SJSA1 (cell line): ENCODE measurements at regions not wholly inside any gene's neighbourhood (a gene's known extent, or its start where the extent isn't known, plus 50 kb on each side); places are given as distances from the start of the nearest gene placed in this dataset.
A peak's percentile ranks its signal among the peaks of the same experiment; 100 is the strongest.

Source experiments
- DNase-seq, 2 experiments: peaks; one replicate each; pipeline ENCODE4 v3.0.0-alpha.2; 2015 to 2020; ENCODE audit warnings: low spot score in 2 of 2, low read depth in 1 of 2
- H3K27ac ChIP-seq: fragments of 250-450 bp; sonication (Bioruptor Pico); 2 replicates; pipeline ENCODE4 v1.5.1; 2020; ENCODE audit warnings: mild to moderate bottlenecking, moderate library complexity
- H3K27me3 ChIP-seq: fragments of 250-450 bp; sonication (Bioruptor Pico); replicated peaks from 2 replicates; pipeline ENCODE4 v1.5.1; 2020; ENCODE audit warnings: mild to moderate bottlenecking, moderate library complexity
- H3K36me3 ChIP-seq: fragments of 250-450 bp; sonication (Bioruptor Pico); 2 replicates; pipeline ENCODE4 v1.5.1; 2020; ENCODE audit warnings: mild to moderate bottlenecking
- H3K4me1 ChIP-seq: fragments of 250-450 bp; sonication (Bioruptor Pico); replicated peaks from 2 replicates; pipeline ENCODE4 v1.6.1; 2021; ENCODE audit warnings: mild to moderate bottlenecking
- H3K4me3 ChIP-seq: fragments of 250-450 bp; sonication (Bioruptor Pico); 2 replicates; pipeline ENCODE4 v1.5.1; 2020; ENCODE audit warnings: mild to moderate bottlenecking
- H3K9me3 ChIP-seq: fragments of 250-450 bp; sonication (Bioruptor Pico); replicated peaks from 2 replicates; pipeline ENCODE4 v1.5.1; 2020; ENCODE audit warnings: mild to moderate bottlenecking

DNA sequence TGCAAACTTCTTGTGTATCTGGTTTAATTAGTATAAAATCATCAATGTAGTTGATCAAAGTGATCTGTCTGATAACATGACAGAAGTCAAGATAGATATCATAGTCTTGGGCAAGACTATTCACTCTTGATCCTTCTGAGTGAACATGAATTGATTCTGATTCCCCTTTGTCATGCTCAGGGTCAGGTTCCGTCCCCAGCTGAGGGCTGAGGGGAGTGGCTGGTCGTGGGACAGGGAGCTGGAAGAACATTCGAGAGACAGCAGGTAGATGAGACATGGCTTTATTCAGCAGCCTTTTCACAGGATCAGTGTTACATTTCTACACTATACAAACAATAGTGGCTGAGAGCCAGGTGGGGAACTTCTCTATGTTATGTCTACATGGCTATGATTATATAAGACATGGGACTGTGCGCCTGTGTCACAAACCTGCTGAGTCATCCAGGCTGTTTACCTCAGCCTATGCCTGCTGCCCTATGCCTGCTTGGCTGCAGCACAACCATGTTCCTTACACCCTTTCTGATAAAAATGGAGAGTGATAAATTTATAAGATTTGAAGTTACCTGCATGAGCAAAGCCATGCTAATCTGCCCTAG is 586.9 kb upstream of the NR3C2 start:
- H3K27ac ChIP-seq = no peak overlapping the region
- H3K9me3 ChIP-seq = no peaks in the 10 kb centered on the region
- no peak overlapping the region for H3K4me3 ChIP-seq
- no peaks in the 10 kb centered on the region for H3K36me3 ChIP-seq
- no peaks in the 10 kb centered on the region; the same call in 1 of the 2 replicates for H3K4me1 ChIP-seq
- DNase-seq = peak in 1 of 2 experiments; percentile 27
- no peaks in the 10 kb centered on the region for H3K27me3 ChIP-seq

DNA sequence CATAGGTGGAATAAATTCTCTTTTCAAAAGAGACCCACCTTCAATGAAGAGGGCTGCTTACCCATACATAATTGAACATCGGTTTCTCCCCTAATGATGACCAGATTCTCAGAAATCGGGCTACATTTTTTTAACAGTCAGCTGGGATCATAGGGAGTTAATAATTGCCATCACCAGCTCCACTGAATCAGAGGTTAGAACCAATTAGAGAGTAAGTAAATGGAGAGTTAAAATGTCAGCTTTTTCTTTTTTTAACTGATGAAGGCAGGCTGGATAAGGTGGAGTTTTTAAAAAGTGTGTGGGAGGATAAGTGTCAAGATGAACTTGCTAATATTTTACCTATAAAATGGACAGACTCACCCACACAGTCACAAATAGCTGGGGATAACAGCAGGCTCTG is 584.5 kb upstream of the NR3C2 start:
- no peaks in the 10 kb centered on the region for H3K9me3 ChIP-seq
- H3K36me3 ChIP-seq = no peaks in the 10 kb centered on the region
- DNase-seq = no peak
- no peak overlapping the region for H3K27ac ChIP-seq
- H3K4me1 ChIP-seq = no peaks in the 10 kb centered on the region; the same call in 1 of the 2 replicates
- H3K4me3 ChIP-seq = no peak overlapping the region
- no peaks in the 10 kb centered on the region for H3K27me3 ChIP-seq

DNA sequence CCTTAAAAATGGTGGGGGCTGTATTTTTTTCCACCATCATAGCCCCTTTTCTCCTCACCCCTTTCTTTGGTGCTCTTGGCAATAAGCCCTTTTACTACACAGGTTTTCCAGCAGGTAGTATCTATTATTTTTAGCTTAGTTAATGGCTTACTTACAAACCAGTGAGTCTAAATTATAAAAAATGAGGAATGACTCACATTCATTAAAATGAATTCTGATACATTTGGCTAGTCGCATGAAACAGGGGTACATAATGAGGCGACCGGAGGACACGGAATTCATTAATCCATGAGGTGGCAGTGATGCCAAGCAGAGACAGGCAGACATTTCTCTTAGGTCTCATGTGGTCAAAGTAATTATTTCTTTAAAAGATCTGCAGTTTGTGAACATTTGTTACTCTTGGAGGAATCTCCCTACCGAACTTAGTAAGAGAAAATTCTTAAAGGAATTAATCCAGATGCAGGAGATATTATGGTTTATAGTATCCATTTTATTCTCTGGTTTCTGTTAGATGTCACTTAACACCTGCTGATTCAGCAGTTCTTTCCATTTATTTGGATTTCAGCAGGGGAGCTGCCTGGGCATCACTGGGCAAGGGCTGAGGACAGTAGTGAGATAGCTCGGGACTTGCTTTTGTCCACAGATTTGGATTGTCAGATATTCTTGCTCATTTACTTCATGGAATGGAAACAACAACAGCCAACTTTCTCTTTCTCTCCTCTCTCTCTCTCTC is 575.0 kb upstream of the NR3C2 start:
- Histone ChIP-seq H3K36me3 (no peaks in the 10 kb centered on the region), H3K27me3 (no peaks in the 10 kb centered on the region), H3K9me3 (no peaks in the 10 kb centered on the region), H3K4me1 (no peaks in the 10 kb centered on the region), H3K27ac (no peak overlapping the region), H3K4me3 (no peak overlapping the region)
- DNase-seq = no peak

DNA sequence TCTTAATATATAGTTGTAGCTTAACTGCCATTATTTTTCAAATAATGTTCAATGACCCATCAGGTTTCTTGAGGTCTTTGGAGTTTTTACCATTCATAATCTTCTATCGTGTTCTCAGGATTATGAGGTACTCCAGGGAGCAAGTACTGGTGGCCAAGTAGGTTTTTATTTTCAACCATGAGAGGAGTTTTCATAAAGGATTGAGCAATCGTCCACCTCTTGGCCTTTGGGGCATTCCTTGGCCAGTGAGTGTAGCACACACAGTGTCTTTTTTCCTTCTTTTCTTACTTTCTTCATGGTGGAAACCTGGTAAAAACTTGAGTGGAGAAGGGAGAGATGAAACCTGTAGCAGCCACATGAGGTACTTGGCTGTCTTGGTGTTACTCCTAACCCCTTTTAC is 567.0 kb upstream of the NR3C2 start:
- no peak overlapping the region for H3K27ac ChIP-seq
- no peak for DNase-seq
- H3K36me3 ChIP-seq = no peaks in the 10 kb centered on the region
- no peak overlapping the region for H3K4me3 ChIP-seq
- no peaks in the 10 kb centered on the region for H3K9me3 ChIP-seq
- no peaks in the 10 kb centered on the region for H3K27me3 ChIP-seq
- H3K4me1 ChIP-seq = no peaks in the 10 kb centered on the region

DNA sequence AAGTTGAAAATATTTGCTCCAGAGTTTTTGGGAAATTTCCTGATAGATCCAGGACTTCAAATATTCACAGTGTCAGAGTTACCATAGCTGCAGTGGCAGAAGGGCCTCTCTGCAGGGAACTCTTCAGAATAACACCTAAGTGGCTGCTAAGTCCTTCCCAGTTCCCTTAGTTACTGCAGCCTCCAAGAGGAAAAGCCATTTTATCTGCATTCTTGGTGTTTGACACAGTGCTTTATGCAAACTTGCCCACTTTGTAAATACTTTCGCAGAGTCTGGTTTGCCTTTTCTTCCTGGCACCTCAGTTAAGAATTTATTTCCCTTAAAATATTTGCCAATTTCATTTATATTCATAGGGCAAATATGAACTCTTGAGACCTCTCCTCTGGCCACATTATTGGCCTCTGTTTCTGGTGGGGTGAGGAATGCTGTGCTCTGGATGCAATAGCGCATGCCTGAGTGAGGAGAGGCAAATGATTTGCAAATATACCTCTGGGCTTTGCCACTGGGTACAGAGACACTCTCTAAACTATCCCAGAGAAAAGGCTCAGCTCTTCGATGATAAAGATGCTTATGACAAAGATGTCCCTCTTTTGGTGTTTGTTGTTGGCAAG is 566.3 kb upstream of the NR3C2 start:
- H3K27me3 ChIP-seq = no peaks in the 10 kb centered on the region
- no peak for DNase-seq
- no peaks in the 10 kb centered on the region for H3K36me3 ChIP-seq
- no peaks in the 10 kb centered on the region for H3K9me3 ChIP-seq
- H3K27ac ChIP-seq = no peak overlapping the region
- no peaks in the 10 kb centered on the region for H3K4me1 ChIP-seq
- H3K4me3 ChIP-seq = no peak overlapping the region

DNA sequence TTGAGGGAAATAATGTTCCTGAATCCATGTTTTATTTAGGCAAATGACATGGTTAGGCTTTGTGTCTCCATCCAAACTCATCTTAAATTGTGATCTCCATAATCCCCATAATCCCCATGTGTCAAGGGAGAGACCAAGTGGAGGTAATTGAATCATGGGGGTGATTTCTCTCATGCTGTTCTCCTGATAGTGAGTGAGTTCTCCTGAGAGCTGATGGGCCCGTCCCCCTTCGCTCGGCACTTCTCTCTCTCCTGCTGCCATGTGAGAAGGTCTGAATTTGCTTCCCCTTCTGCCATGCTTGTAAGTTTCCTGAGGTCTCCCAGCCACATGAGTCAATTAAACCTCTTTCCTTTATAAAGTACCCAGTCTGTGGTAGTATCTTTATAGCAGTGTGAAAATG is 563.0 kb upstream of the NR3C2 start:
- Histone ChIP-seq H3K9me3 (no peaks in the 10 kb centered on the region), H3K4me3 (no peak overlapping the region), H3K36me3 (no peaks in the 10 kb centered on the region), H3K4me1 (no peaks in the 10 kb centered on the region), H3K27ac (no peak overlapping the region), H3K27me3 (no peaks in the 10 kb centered on the region)
- DNase-seq = no peak

DNA sequence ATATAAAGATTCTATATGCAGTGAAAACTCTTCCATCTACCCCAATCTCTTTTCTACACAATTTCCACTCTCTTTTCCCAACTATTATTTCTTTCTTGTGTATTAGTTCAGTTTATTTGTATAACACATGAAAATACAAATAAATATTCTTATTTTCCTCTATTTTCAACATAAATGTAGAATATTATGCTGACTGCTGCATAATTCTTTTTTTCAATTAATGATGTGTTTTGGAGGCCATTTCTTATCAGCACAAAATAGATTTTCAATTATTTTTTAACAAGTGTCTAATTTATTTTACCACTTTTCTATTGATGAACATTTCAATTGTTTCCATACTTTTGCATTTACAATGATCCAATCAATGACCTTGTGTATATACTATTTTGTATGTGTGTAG is 557.7 kb upstream of the NR3C2 start:
- H3K27me3 ChIP-seq = no peaks in the 10 kb centered on the region; the same call in 1 of the 2 replicates
- DNase-seq = no peak
- H3K27ac ChIP-seq = no peak overlapping the region
- H3K4me3 ChIP-seq = no peak overlapping the region
- H3K4me1 ChIP-seq = no peaks in the 10 kb centered on the region
- no peaks in the 10 kb centered on the region for H3K9me3 ChIP-seq
- no peaks in the 10 kb centered on the region for H3K36me3 ChIP-seq

DNA sequence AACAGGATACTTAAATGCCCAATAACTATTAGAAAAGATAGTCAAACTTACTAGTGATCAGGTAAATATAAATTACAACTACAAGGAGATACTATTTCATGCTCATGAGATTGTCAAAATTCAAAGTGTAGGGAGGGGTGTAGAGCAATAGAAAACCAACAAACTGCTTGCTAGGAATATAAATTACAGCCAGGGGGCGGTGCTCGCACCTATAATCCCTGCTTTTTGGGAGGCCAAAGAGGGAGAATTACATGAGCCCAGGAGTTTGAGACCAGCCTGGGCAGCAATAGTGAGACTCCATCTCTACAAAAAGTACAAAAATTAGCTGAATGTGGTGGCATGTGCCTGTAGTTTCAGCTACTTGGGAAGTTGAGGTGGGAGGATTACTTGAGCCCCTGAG is 556.5 kb upstream of the NR3C2 start:
- H3K27me3 ChIP-seq = no peaks in the 10 kb centered on the region; the same call in 1 of the 2 replicates
- H3K4me3 ChIP-seq = no peak overlapping the region
- H3K4me1 ChIP-seq = no peaks in the 10 kb centered on the region
- peak in 1 of 2 experiments; percentile 23 for DNase-seq
- no peaks in the 10 kb centered on the region for H3K9me3 ChIP-seq
- no peak overlapping the region for H3K27ac ChIP-seq
- no peaks in the 10 kb centered on the region for H3K36me3 ChIP-seq

DNA sequence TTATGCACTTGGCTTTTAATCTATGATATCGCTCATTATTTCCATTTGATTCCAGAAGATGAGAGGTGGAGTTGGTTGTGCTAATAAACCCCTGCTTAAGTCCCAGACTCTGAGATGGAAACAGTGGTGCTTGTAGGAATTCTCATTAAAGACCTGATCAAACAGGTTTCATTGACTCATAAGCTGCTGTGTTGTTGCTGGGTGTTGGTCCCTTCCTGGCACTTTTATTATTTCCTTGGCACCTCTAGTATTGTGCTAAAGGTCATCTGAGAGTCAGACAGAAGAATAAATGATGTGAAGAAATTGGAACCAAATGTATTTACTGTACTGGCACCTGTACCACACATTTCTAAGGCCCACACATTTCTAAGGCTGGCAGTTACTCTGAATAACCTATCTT is 544.7 kb upstream of the NR3C2 start:
- H3K4me1 ChIP-seq = no peaks in the 10 kb centered on the region
- no peaks in the 10 kb centered on the region for H3K9me3 ChIP-seq
- DNase-seq = no peak
- no peak overlapping the region for H3K4me3 ChIP-seq
- no peaks in the 10 kb centered on the region for H3K27me3 ChIP-seq
- no peaks in the 10 kb centered on the region for H3K36me3 ChIP-seq
- H3K27ac ChIP-seq = no peak overlapping the region

DNA sequence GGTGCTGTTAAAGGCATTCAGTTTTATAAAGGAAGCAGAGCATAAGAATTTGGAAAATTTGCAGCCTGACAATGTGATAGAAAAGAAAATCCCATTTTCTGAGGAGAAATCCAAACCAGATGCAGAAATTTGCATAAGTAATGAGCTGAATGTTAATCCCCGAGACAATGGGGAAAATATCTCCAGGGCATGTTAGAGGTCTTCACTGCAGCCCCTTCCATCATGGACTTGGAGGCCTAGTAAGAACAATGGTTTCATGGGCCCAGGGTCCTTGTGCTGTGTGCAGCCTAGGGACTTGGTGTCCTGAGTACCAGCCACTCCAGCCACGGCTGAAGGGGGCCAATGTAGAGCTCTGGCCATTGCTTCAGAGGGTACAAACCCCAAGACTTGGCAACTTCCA is 542.7 kb upstream of the NR3C2 start:
- no peak overlapping the region for H3K27ac ChIP-seq
- DNase-seq = no peak
- H3K4me1 ChIP-seq = no peaks in the 10 kb centered on the region
- no peaks in the 10 kb centered on the region for H3K36me3 ChIP-seq
- no peak overlapping the region for H3K4me3 ChIP-seq
- no peaks in the 10 kb centered on the region for H3K27me3 ChIP-seq
- H3K9me3 ChIP-seq = no peaks in the 10 kb centered on the region

DNA sequence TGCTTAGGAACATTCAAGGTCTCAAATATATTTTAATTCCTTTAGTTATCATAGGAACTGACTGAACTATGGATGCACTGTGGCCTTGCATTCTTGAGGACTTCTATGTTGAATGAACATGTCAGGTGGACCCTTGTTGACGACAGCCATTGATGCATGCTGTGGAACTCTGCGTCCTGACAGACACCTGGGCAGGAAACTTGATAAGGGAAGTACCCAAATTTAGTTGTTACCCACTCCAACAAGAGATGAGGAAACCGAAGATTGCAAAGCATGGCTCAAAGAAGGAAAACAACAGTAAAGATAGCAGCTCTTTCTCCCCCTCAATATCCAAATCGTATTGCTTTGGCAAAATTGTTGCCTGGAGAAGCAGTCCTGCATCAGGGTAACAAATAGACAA is 540.0 kb upstream of the NR3C2 start:
- H3K36me3 ChIP-seq = no peaks in the 10 kb centered on the region
- no peaks in the 10 kb centered on the region for H3K4me1 ChIP-seq
- no peaks in the 10 kb centered on the region for H3K27me3 ChIP-seq
- DNase-seq = no peak
- H3K4me3 ChIP-seq = no peak overlapping the region
- H3K27ac ChIP-seq = no peak overlapping the region
- no peaks in the 10 kb centered on the region for H3K9me3 ChIP-seq

DNA sequence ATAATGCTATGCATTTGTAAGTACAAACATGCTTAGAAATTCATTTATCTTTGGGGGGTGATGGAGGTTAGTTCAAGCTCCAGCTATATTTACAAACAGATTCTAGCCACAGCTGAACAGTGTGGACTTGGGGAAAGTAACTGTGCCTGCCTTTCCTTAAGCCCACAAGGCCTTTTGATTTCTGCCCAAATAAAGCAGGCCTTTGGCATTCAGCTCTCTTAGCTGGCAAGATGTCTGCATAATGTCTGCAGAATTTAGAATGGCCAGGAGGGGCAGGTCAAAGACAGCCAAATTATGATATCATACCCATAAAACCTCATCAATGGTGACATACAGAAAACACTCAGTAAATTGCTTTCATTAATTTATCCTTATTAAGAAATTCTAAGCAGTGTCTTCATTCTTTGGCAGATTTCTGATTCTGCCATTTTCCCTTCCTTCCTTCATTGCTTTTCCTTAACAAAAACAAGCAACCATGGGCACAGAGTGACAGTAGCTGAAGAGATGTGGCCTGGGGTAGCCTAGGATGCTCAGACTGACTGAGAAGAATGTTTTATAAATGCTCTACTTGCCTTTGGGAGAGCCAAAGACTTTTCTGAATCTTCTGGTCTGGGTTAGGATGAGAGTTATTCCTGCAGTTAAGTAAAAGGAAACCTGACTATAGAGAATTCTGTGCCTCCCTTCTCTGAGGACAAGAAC is 538.7 kb upstream of the NR3C2 start:
- Histone ChIP-seq H3K27me3 (no peaks in the 10 kb centered on the region), H3K9me3 (no peaks in the 10 kb centered on the region), H3K27ac (no peak overlapping the region), H3K4me3 (no peak overlapping the region), H3K36me3 (no peaks in the 10 kb centered on the region), H3K4me1 (no peaks in the 10 kb centered on the region)
- DNase-seq = no peak

DNA sequence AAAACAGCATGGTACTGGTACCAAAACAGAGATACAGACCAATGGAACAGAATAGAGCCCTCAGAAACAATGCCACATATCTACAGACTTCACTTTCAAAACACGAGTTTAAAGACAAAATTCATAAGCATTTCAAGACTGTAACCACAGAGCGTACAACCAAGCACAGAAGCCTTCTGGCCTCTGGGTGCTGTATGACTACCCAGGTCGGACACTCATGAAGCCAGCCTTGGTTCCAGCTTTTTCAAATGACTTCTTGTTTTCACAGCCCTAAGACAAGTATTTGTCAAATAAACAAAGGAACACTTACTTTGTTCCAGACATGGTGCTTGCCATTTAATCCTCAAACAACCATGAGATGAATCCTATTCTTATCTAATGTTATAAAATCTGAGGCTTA is 536.1 kb upstream of the NR3C2 start:
- Histone ChIP-seq H3K4me1 (no peaks in the 10 kb centered on the region), H3K9me3 (no peaks in the 10 kb centered on the region), H3K27me3 (no peaks in the 10 kb centered on the region), H3K27ac (no peak overlapping the region), H3K36me3 (no peaks in the 10 kb centered on the region), H3K4me3 (no peak overlapping the region)
- no peak for DNase-seq

DNA sequence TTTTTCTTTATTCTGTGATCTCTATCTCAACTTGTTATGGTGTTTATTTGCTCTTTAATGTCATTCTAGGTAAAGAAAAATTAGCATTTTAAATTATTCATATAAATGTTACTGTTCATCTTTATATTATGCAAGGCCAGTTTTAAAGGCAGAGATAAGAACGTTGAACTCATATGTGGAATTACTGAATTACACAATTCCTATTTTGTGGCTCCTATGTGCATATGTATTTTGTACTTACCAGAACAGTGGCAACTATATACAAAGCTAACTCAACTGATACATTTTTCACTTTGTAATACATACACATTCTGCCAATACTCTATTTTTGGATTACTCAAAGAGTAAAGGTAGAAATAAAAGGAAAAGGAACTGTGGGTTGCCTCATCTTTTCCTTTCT is 533.2 kb upstream of the NR3C2 start:
- no peak for DNase-seq
- no peak overlapping the region for H3K4me3 ChIP-seq
- no peaks in the 10 kb centered on the region for H3K27me3 ChIP-seq
- no peaks in the 10 kb centered on the region for H3K9me3 ChIP-seq
- H3K36me3 ChIP-seq = no peaks in the 10 kb centered on the region
- no peaks in the 10 kb centered on the region for H3K4me1 ChIP-seq
- no peak overlapping the region for H3K27ac ChIP-seq
